IMR-90 (cell line): ENCODE measurements at regions not wholly inside any gene's neighbourhood (a gene's known extent, or its start where the extent isn't known, plus 50 kb on each side); places are given as distances from the start of the nearest gene placed in this dataset.

Experiments used
- ATAC-seq: fragments of 200-7000 bp; cut with Tn5 transposase; 2 replicates; pipeline ENCODE4 v1.9.1; 2020; ENCODE audit warnings: low read depth, mild to moderate bottlenecking, moderate library complexity
- BruUV-seq: library from RNA; stranded (reverse); fragments of 400-500 nt; replicated peaks from 2 replicates; lab custom pipeline; 2021; lab: Mats Ljungman, UMichigan
- CTCF ChIA-PET: fragments of 300-600 bp; formaldehyde crosslinking; extraction: SDS; loops from one replicate; lab custom pipeline; 2021; ENCODE audit warnings: antibody characterized with exemption; lab: Yijun Ruan, JAX
- POLR2A ChIA-PET: fragments of 300-600 bp; sonication (Branson Sonifier 250); formaldehyde crosslinking; loops from one replicate; lab custom pipeline; 2022; ENCODE audit warnings: antibody characterized with exemption; ENCODE audit not compliant: unreplicated experiment; lab: Charles Lee
- DNase-seq: peaks from one replicate; pipeline ENCODE4 v3.0.0; 2013
- H2AFZ ChIP-seq: replicated peaks from 2 replicates; pipeline ENCODE3; 2013; ENCODE audit warnings: low read length, mild to moderate bottlenecking; ENCODE audit not compliant: poor library complexity
- H2AK5ac ChIP-seq: 2 replicates; pipeline ENCODE4 v1.6.1; 2013; ENCODE audit warnings: low read depth, low read length, inconsistent platforms
- H2AK9ac ChIP-seq: replicated peaks from 2 replicates; pipeline ENCODE3; 2013; ENCODE audit warnings: mild to moderate bottlenecking, low read depth, low read length, moderate library complexity; ENCODE audit not compliant: poor library complexity
- H2BK120ac ChIP-seq: 2 replicates; pipeline ENCODE4 v1.6.1; 2013; ENCODE audit warnings: low read depth, low read length, inconsistent platforms
- H2BK15ac ChIP-seq: 3 replicates; pipeline ENCODE4 v1.6.1; 2013; ENCODE audit warnings: low read depth, low read length, inconsistent platforms
- H2BK20ac ChIP-seq: 2 replicates; pipeline ENCODE4 v1.6.1; 2013; ENCODE audit warnings: low read depth, mild to moderate bottlenecking, inconsistent platforms, low read length, moderate library complexity
- H2BK5ac ChIP-seq: 2 replicates; pipeline ENCODE4 v1.6.1; 2013; ENCODE audit warnings: mild to moderate bottlenecking, low read depth, low read length, inconsistent platforms; ENCODE audit not compliant: poor library complexity, severe bottlenecking
- H3K14ac ChIP-seq: replicated peaks from 2 replicates; pipeline ENCODE4 v1.6.1; 2013; ENCODE audit warnings: low read depth, low read length, inconsistent platforms
- H3K18ac ChIP-seq: 2 replicates; pipeline ENCODE4 v1.6.1; 2013; ENCODE audit warnings: low read depth, low read length, control low read depth
- H3K23ac ChIP-seq: 2 replicates; pipeline ENCODE4 v1.6.1; 2013; ENCODE audit warnings: low read depth, low read length, inconsistent platforms
- H3K27ac ChIP-seq: 2 replicates; pipeline ENCODE4 v1.5.1; 2013; ENCODE audit warnings: mild to moderate bottlenecking, control low read depth, low read length; ENCODE audit not compliant: insufficient read depth
- H3K27me3 ChIP-seq: 2 replicates; pipeline ENCODE4 v1.6.1; 2013; ENCODE audit warnings: low read length; ENCODE audit not compliant: control insufficient read depth, insufficient read depth
- H3K36me3 ChIP-seq: 2 replicates; pipeline ENCODE4 v1.6.1; 2013; ENCODE audit warnings: low read length, mixed read lengths; ENCODE audit not compliant: control insufficient read depth, insufficient read depth
- H3K4ac ChIP-seq: 2 replicates; pipeline ENCODE4 v1.6.1; 2013; ENCODE audit warnings: low read depth, low read length, inconsistent platforms
- H3K4me1 ChIP-seq: 2 replicates; pipeline ENCODE4 v1.6.1; 2013; ENCODE audit warnings: low read length, mixed read lengths; ENCODE audit not compliant: control insufficient read depth, insufficient read depth
- H3K4me2 ChIP-seq: 2 replicates; pipeline ENCODE4 v1.6.1; 2013; ENCODE audit warnings: low read depth, mild to moderate bottlenecking, control low read depth, low read length, moderate library complexity
- H3K4me3 ChIP-seq: 2 replicates; pipeline ENCODE4 v1.5.1; 2013; ENCODE audit warnings: low read depth, mild to moderate bottlenecking, control low read depth, low read length, moderate library complexity; ENCODE audit not compliant: insufficient read depth
- H3K56ac ChIP-seq: 2 replicates; pipeline ENCODE4 v1.6.1; 2013; ENCODE audit warnings: low read length, inconsistent platforms; ENCODE audit not compliant: insufficient read depth; ENCODE audit errors: extremely low read depth
- H3K79me1 ChIP-seq, 2 experiments: 2 replicates each; pipeline ENCODE4 v1.6.1; 2013; ENCODE audit warnings: low read length in 2 of 2, inconsistent platforms in 1 of 2, low read depth in 1 of 2
- H3K9ac ChIP-seq: 2 replicates; pipeline ENCODE4 v1.6.1; 2013; ENCODE audit warnings: low read depth, low read length, control low read depth
- H3K9me1 ChIP-seq: 2 replicates; pipeline ENCODE4 v1.6.1; 2013; ENCODE audit warnings: low read length, inconsistent platforms; ENCODE audit not compliant: insufficient read depth
- H3K9me3 ChIP-seq: 2 replicates; pipeline ENCODE4 v1.6.1; 2013; ENCODE audit warnings: low read length; ENCODE audit not compliant: control insufficient read depth, insufficient read depth
- H4K20me1 ChIP-seq: 2 replicates; pipeline ENCODE4 v1.6.1; 2013; ENCODE audit warnings: low read length, inconsistent platforms; ENCODE audit not compliant: insufficient read depth
- H4K5ac ChIP-seq: 2 replicates; pipeline ENCODE4 v1.6.1; 2013; ENCODE audit warnings: mild to moderate bottlenecking, low read depth, low read length, control low read depth
- H4K8ac ChIP-seq, 2 experiments: 2 replicates each; pipeline ENCODE4 v1.6.1; 2013; ENCODE audit warnings: low read depth in 2 of 2, low read length in 2 of 2, control low read depth in 1 of 2, inconsistent platforms in 1 of 2
- H4K91ac ChIP-seq: 2 replicates; pipeline ENCODE4 v1.6.1; 2013; ENCODE audit warnings: low read depth, low read length, inconsistent platforms; ENCODE audit not compliant: insufficient read depth
- CEBPB ChIP-seq: IDR thresholded peaks from 2 replicates; pipeline ENCODE4 v1.6.1; 2012; ENCODE audit warnings: low read depth, low read length, improper control_type of control experiment
- CHD1 ChIP-seq: IDR thresholded peaks from 2 replicates; pipeline ENCODE4 v1.6.1; 2012; ENCODE audit warnings: low read depth, low read length, improper control_type of control experiment
- WGBS, 2 experiments: methylation state at CpG; one replicate each; pipeline versions ENCODE4 v1.1.5 to v1.1.7; 2013; ENCODE audit warnings: missing lambda C conversion rate in 2 of 2; ENCODE audit not compliant: insufficient read length in 1 of 2; ENCODE audit errors: extremely low coverage in 2 of 2; 5-methylcytosine and 5-hydroxymethylcytosine counted together
- dilution Hi-C: fragments of 300-500 bp; cut with HindIII; formaldehyde crosslinking; loops from one replicate; pipeline ENCODE4 v1.14.3; 2018; ENCODE audit warnings: low sequenced_read_pairs; ENCODE audit not compliant: unreplicated experiment
- in situ Hi-C: fragments of 300-500 bp; cut with MboI; formaldehyde crosslinking; loops from 3 replicates; pipeline ENCODE4 v1.14.3; 2019; ENCODE audit warnings: low sequenced_read_pairs, inconsistent platforms, mixed read lengths
- intact Hi-C: fragments of 100-400 bp; cut with micrococcal nuclease; formaldehyde crosslinking; loops from 2 replicates; pipeline ENCODE4 v1.10.0; 2022

DNA sequence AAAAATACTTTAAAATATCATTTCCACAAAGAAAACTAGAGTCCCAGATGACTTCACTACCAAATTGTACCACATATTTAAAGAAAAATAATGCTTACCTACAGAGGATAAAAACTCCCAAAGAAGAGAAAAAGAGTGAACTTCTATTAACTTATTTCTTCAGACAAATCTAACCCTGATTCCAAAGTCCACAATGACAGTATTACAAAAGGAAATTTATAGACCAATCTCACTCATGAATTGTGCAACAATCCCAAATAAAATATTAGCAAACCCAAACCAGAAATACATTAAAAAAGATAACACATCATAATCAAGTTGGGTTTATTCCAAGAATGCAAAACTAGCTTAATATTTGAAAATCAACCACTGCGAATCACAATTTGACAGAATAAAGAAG lies 161.4 kb upstream of the GALNT2 start:
- Histone ChIP-seq H4K5ac (no peak overlapping the region), H4K20me1 (no peaks in the 10 kb centered on the region), H3K27me3 (no peaks in the 10 kb centered on the region; the same call in 1 of the 2 replicates), H3K9ac (no peak overlapping the region), H3K23ac (no peak overlapping the region), H3K36me3 (no peaks in the 10 kb centered on the region), H2BK15ac (no peak overlapping the region), H3K4me2 (no peak overlapping the region), H3K18ac (no peak overlapping the region), H3K56ac (no peak overlapping the region), H2AFZ (no peak overlapping the region), H2AK9ac (no peak overlapping the region), H3K79me1 (no peaks in the 10 kb centered on the region), H3K27ac (no peak overlapping the region), H3K4ac (no peak overlapping the region), H4K91ac (no peak overlapping the region), H2BK5ac (no peak overlapping the region), H2BK120ac (no peak overlapping the region), H3K4me1 (no peaks in the 10 kb centered on the region), H3K9me3 (no peaks in the 10 kb centered on the region), H2AK5ac (no peak overlapping the region), H2BK20ac (no peak overlapping the region), H3K9me1 (no peaks in the 10 kb centered on the region), H3K4me3 (no peak overlapping the region), H4K8ac (no peak overlapping the region), H3K14ac (no peak overlapping the region)
- ChIA-PET POLR2A (no interaction called here), CTCF (no interaction called here)
- no TSS peak for BruUV-seq
- dilution Hi-C loops = no loop called here
- intact Hi-C loops = no loop called here
- TF ChIP-seq CEBPB (peak; percentile 18; the same call in 1 of the 2 replicates), CHD1 (no peak)
- WGBS, 2 experiments = no CpG with 5 or more reads among the region's 1 CpG
- no peak for ATAC-seq
- in situ Hi-C loops = no loop called here
- DNase-seq = no peak
